Rectal smooth muscle tissue (tissue), 1 donor: ENCODE measurements at regions not wholly inside any gene's neighbourhood (a gene's known extent, or its start where the extent isn't known, plus 50 kb on each side); places are given as distances from the start of the nearest gene placed in this dataset.

Experiments used
- H3K27ac ChIP-seq: one replicate; pipeline ENCODE4 v1.7.0; 2013; ENCODE audit warnings: low read depth, low read length, inconsistent platforms
- H3K27me3 ChIP-seq: one replicate; pipeline ENCODE4 v1.7.0; 2013; ENCODE audit warnings: low read length; ENCODE audit not compliant: control insufficient read depth, insufficient read depth
- H3K36me3 ChIP-seq: one replicate; pipeline ENCODE4 v1.7.0; 2013; ENCODE audit warnings: low read length; ENCODE audit not compliant: control insufficient read depth, insufficient read depth
- H3K4me1 ChIP-seq: one replicate; pipeline ENCODE4 v1.7.0; 2013; ENCODE audit warnings: low read length; ENCODE audit not compliant: control insufficient read depth, insufficient read depth
- H3K4me3 ChIP-seq: one replicate; pipeline ENCODE4 v1.7.0; 2013; ENCODE audit warnings: low read length
- H3K9ac ChIP-seq: one replicate; pipeline ENCODE4 v1.7.0; 2013; ENCODE audit warnings: low read length

- Histone ChIP-seq H3K9ac (no peak overlapping the region), H3K27ac (no peak overlapping the region), H3K4me1 (no peaks in the 10 kb centered on the region), H3K36me3 (no peaks in the 10 kb centered on the region), H3K4me3 (no peak overlapping the region), H3K27me3 (no peaks in the 10 kb centered on the region)
These were observed 767.6 kb upstream of the EEF2KMT start for GRCh38 chr16:5865236-5865635.

DNA sequence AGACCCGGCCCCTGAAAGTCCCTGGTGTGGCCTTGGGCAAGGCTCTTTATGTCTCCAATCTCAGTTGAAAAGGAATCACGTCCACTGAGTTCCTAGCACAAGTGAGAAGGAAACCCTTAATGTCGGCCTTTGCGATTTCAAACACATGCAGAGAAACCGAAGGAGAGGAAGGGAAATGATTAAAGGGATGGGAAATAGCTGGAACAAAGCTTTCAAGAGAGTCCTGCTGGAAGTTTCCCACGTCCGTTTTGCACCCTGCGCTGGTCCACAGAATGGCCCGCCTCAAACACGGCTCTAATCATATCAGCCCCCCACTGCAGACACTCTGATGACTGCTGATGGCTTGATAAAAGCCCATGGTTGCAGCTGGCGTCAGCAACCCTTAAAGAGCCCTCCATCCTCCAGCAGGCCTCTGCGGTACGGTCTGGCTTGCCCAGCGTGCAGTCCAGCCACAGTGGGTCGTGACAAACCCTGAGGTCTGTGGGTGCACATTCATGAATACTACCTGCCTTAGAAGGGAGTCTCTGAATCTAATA lies 765.5 kb upstream of the EEF2KMT start:
- H3K4me3 ChIP-seq: no peak overlapping the region
- no peaks in the 10 kb centered on the region for H3K4me1 ChIP-seq
- H3K9ac ChIP-seq: no peak overlapping the region
- H3K27ac ChIP-seq: no peak overlapping the region
- no peaks in the 10 kb centered on the region for H3K27me3 ChIP-seq
- no peaks in the 10 kb centered on the region for H3K36me3 ChIP-seq

- no peaks in the 10 kb centered on the region for H3K36me3 ChIP-seq
- no peaks in the 10 kb centered on the region for H3K27me3 ChIP-seq
- H3K4me3 ChIP-seq: no peak overlapping the region
- no peaks in the 10 kb centered on the region for H3K4me1 ChIP-seq
- H3K9ac ChIP-seq: no peak overlapping the region
- H3K27ac ChIP-seq: no peak overlapping the region
These were observed 764.7 kb upstream of the EEF2KMT start for GRCh38 chr16:5862103-5862840.

DNA sequence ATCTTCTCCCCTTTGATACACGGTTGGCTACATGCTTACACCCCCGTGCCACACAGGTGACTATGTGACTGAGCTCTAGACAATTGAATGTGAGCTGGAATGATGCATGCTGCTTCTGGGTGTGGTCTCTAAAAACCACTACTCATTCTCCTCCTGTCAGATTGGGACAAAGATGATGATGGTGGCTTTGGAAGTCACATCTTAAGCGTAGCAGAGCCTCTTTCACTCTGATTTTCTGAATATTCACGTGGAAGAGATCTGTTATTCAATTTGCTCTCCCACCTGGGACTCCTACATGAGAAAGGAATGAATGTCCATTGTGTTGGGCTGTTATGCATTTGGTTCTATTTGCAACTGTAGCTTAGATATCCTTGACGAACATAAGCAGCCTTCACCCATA lies 763.6 kb upstream of the EEF2KMT start:
- H3K36me3 ChIP-seq: no peaks in the 10 kb centered on the region
- no peak overlapping the region for H3K9ac ChIP-seq
- H3K4me3 ChIP-seq: no peak overlapping the region
- no peak overlapping the region for H3K27ac ChIP-seq
- H3K4me1 ChIP-seq: no peaks in the 10 kb centered on the region
- H3K27me3 ChIP-seq: no peaks in the 10 kb centered on the region

DNA sequence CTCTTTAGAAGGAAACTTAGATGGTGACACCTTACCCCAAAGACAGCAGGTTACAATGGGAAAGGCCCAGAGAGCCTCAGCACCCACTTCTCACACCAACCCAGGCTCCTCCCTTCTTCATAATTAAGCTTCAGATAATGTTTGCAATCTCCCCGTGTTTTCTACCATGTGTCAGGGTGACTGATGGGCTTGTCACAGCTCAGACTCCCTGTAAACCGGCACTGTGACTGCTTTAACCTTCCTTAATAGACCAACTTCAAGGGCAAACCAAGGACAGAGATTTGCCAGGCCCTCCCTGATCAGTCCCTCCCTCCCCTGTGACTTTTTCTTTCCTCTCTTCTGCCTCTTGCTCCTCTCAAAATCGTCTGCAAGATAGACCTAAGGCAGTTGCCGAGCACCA lies 760.6 kb upstream of the EEF2KMT start:
- H3K27me3 ChIP-seq: no peaks in the 10 kb centered on the region
- H3K4me1 ChIP-seq: no peaks in the 10 kb centered on the region
- no peaks in the 10 kb centered on the region for H3K36me3 ChIP-seq
- no peak overlapping the region for H3K27ac ChIP-seq
- H3K9ac ChIP-seq: no peak overlapping the region
- H3K4me3 ChIP-seq: no peak overlapping the region

- Histone ChIP-seq H3K4me1 (no peaks in the 10 kb centered on the region), H3K36me3 (no peaks in the 10 kb centered on the region), H3K27ac (no peak overlapping the region), H3K4me3 (no peak overlapping the region), H3K9ac (no peak overlapping the region), H3K27me3 (no peaks in the 10 kb centered on the region)
These were observed 756.4 kb upstream of the EEF2KMT start for GRCh38 chr16:5854027-5854426.

DNA sequence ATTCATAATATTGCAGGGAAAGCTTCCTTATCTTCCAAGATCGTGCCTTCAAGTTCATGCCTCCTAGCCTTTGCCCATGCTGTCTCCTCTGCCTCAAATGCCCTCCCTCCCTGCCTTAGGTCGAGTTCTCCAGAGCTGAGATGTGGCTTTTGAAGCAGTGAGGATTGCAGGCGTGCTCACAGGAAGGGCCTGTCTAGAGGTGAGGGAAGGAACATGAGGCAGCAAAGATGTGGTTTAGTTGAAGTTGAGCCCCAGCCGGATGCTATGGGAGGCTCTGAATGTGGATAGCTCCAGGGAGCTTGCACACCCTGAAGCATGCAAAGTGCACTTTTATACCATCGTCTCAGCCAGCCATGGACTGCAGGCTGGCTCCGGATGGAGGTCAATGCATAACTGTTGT lies 754.6 kb upstream of the EEF2KMT start:
- no peaks in the 10 kb centered on the region for H3K27me3 ChIP-seq
- H3K27ac ChIP-seq: no peak overlapping the region
- no peak overlapping the region for H3K9ac ChIP-seq
- H3K4me3 ChIP-seq: no peak overlapping the region
- H3K36me3 ChIP-seq: no peaks in the 10 kb centered on the region
- no peaks in the 10 kb centered on the region for H3K4me1 ChIP-seq

DNA sequence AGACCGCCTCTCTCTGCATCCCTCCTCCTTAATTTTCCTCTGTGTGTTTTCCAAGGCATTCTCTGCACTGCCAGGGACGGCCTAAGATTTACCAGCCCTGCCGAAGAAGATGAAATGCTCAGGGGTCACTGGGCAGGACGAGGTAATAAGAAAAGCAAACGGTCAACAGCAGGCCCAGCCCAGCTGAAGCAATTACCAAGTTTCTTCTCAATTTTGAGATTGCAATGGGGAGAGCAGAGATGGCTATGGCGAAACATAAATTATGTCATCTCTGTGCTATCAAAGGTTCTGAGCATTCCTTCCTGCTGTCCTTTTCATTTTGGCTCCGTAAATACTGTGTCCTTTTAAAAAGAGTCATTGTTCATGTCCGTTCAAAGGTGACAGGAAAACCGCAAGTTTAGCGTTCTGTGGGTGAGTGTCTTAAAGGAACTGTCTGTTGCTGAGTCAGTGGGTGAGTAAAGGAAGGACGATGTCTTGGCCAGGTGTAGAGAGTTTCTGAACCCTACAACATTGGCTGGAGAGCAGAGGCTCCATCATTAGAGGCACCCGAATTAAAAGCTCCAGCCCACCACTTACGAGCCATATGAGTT lies 753.9 kb upstream of the EEF2KMT start:
- Histone ChIP-seq H3K27me3 (no peaks in the 10 kb centered on the region), H3K27ac (no peak overlapping the region), H3K9ac (no peak overlapping the region), H3K36me3 (no peaks in the 10 kb centered on the region), H3K4me3 (no peak overlapping the region), H3K4me1 (no peaks in the 10 kb centered on the region)

GRCh38 chr16:5850632-5851392 lies 753.2 kb upstream of the EEF2KMT start:
- no peaks in the 10 kb centered on the region for H3K27me3 ChIP-seq
- no peaks in the 10 kb centered on the region for H3K4me1 ChIP-seq
- no peak overlapping the region for H3K9ac ChIP-seq
- no peaks in the 10 kb centered on the region for H3K36me3 ChIP-seq
- no peak overlapping the region for H3K4me3 ChIP-seq
- H3K27ac ChIP-seq: no peak overlapping the region

DNA sequence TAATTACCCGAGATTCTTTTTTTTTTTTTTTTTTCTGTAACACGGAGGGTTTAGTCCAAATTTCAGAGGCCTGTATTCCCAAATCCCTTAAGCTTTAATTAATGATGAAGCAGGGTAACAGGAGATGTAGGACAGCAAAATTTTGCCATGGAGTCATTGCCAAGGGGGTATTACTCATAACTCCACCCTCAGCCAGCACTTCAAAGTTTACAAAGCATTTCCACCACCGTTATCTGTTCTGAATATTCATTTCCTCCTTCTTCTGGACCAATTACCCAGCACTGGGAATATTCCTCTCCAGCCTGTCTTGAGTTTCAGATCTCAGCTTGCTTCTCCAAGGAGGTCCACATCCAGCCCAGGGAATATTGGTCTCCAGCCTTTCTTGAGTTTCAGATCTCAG lies 747.5 kb upstream of the EEF2KMT start:
- Histone ChIP-seq H3K9ac (no peak overlapping the region), H3K36me3 (no peaks in the 10 kb centered on the region)

DNA sequence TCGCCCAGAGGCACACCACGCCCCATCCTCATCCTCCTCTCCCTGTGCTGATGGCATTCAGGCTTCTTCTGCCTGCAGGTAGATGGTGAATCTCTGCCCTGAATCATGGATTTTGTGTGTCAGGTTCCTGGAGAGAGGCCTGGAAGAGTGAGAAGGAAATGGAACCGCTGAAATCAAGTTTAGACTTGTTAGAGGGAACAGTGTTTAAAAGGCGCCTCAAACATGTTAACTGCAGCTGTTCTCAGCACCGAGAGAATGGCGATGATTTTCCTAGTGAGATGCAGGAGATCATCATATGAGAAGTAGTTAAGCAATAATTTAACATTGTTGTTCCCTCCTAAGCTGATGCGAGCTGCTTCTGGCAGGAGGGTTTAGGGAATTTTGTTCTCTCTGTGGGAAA lies 744.4 kb upstream of the EEF2KMT start:
- H3K4me1 ChIP-seq: no peaks in the 10 kb centered on the region
- H3K27me3 ChIP-seq: no peaks in the 10 kb centered on the region
- H3K9ac ChIP-seq: no peak overlapping the region
- no peak overlapping the region for H3K27ac ChIP-seq
- H3K36me3 ChIP-seq: no peaks in the 10 kb centered on the region
- no peak overlapping the region for H3K4me3 ChIP-seq

More for the DNA sequence above, 747.5 kb upstream of the EEF2KMT start:
- H3K27ac ChIP-seq: no peak overlapping the region
- H3K4me3 ChIP-seq: no peak overlapping the region
- no peaks in the 10 kb centered on the region for H3K27me3 ChIP-seq
- no peaks in the 10 kb centered on the region for H3K4me1 ChIP-seq

DNA sequence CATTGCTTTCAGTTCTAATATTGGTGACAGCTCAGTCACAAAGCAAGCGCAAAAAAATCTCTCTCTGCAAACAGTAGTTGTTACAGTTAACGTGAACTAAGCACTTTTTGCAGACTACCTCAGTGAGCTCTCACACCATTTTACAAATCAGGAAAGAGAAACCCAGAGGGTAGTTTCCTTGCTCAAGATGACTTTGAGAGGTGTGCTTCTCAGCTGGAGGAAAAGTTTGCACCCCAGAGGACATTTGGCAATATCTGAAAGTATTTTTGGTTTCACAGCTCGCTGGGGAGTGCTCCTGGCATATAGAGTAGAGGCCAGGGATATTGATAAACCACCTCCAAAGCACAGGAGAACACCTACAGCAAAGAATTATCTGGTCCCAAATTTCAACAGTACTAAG lies 741.1 kb upstream of the EEF2KMT start:
- Histone ChIP-seq H3K4me3 (no peak overlapping the region), H3K27ac (no peak overlapping the region), H3K27me3 (no peaks in the 10 kb centered on the region), H3K36me3 (no peaks in the 10 kb centered on the region), H3K4me1 (no peaks in the 10 kb centered on the region), H3K9ac (no peak overlapping the region)
